ENCODE measurements at regions not wholly inside any gene's neighbourhood (a gene's known extent, or its start where the extent isn't known, plus 50 kb on each side); places are given as distances from the start of the nearest gene placed in this dataset.
A peak's percentile ranks its signal among the peaks of the same experiment; 100 is the strongest.

- H3K4me3 ChIP-seq (ENCODE audit: low read depth, low read length) = no peak overlapping the region
- DNase-seq (ENCODE audit: low read depth) = peak; percentile 10
- peak; percentile 74 for TF ChIP-seq CTCF (IDR thresholded peaks at IDR 0.05; ENCODE audit: control insufficient read depth, extremely low read depth, insufficient read depth)
Measured at GRCh38 chr2:5915881-5916310, 223.7 kb downstream of the SOX11 start.

- DNase-seq (ENCODE audit: low read depth) = no peak
- no peak for TF ChIP-seq CTCF (IDR thresholded peaks at IDR 0.05; ENCODE audit: control insufficient read depth, extremely low read depth, insufficient read depth)
Measured at GRCh38 chr2:5921081-5921642, 229.0 kb downstream of the SOX11 start.

GRCh38 chr2:5923957-5924945, 232.1 kb downstream of the SOX11 start:
- no peak for DNase-seq (ENCODE audit: low read depth)
- H3K4me3 ChIP-seq (ENCODE audit: low read depth, low read length) = no peak overlapping the region
- no peak for TF ChIP-seq CTCF (IDR thresholded peaks at IDR 0.05; ENCODE audit: control insufficient read depth, extremely low read depth, insufficient read depth)

More at GRCh38 chr2:5921081-5921642, 229.0 kb downstream of the SOX11 start:
- H3K4me3 ChIP-seq (ENCODE audit: low read depth, low read length) = no peak overlapping the region

- no peak for TF ChIP-seq CTCF (IDR thresholded peaks at IDR 0.05; ENCODE audit: control insufficient read depth, extremely low read depth, insufficient read depth)
- H3K4me3 ChIP-seq (ENCODE audit: low read depth, low read length) = no peak overlapping the region
- no peak for DNase-seq (ENCODE audit: low read depth)
Measured at GRCh38 chr2:5925604-5926003, 233.4 kb downstream of the SOX11 start.

GRCh38 chr2:5926871-5927512, 234.8 kb downstream of the SOX11 start:
- H3K4me3 ChIP-seq (ENCODE audit: low read depth, low read length) = no peak overlapping the region
- TF ChIP-seq CTCF (IDR thresholded peaks at IDR 0.05; ENCODE audit: control insufficient read depth, extremely low read depth, insufficient read depth) = no peak
- no peak for DNase-seq (ENCODE audit: low read depth)

- no peak overlapping the region for H3K4me3 ChIP-seq (ENCODE audit: low read depth, low read length)
- peak; percentile 15 for DNase-seq (ENCODE audit: low read depth)
- peak; percentile 60 for TF ChIP-seq CTCF (IDR thresholded peaks at IDR 0.05; ENCODE audit: control insufficient read depth, extremely low read depth, insufficient read depth)
Measured at GRCh38 chr2:5932556-5933469, 240.6 kb downstream of the SOX11 start.
